ENCODE measurements at regions not wholly inside any gene's neighbourhood (a gene's known extent, or its start where the extent isn't known, plus 50 kb on each side); places are given as distances from the start of the nearest gene placed in this dataset.
A peak's percentile ranks its signal among the peaks of the same experiment; 100 is the strongest.

- no peak for DNase-seq
These were observed 61.7 kb upstream of the PSD2 start for GRCh38 chr5:139733698-139734538.

DNA sequence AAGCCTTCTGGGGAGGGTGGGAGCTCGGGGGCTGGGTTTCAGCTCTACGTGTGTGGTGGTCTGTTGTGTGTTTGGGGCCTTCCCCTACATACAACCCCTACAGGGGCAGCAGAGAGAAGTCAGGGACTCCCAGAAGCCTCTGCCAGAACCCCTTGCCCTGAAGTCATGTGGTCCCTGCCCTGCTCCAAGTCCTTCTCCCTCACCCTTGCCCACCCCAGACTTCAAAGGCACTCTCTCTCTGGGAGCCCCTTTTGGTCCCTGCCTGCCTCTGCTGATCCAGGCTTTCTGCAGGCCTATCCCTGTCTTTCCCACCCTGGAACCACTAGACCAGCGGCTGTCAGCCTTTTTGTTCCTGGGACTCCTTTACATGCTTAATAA lies 61.1 kb upstream of the PSD2 start:
- no peak for DNase-seq

DNA sequence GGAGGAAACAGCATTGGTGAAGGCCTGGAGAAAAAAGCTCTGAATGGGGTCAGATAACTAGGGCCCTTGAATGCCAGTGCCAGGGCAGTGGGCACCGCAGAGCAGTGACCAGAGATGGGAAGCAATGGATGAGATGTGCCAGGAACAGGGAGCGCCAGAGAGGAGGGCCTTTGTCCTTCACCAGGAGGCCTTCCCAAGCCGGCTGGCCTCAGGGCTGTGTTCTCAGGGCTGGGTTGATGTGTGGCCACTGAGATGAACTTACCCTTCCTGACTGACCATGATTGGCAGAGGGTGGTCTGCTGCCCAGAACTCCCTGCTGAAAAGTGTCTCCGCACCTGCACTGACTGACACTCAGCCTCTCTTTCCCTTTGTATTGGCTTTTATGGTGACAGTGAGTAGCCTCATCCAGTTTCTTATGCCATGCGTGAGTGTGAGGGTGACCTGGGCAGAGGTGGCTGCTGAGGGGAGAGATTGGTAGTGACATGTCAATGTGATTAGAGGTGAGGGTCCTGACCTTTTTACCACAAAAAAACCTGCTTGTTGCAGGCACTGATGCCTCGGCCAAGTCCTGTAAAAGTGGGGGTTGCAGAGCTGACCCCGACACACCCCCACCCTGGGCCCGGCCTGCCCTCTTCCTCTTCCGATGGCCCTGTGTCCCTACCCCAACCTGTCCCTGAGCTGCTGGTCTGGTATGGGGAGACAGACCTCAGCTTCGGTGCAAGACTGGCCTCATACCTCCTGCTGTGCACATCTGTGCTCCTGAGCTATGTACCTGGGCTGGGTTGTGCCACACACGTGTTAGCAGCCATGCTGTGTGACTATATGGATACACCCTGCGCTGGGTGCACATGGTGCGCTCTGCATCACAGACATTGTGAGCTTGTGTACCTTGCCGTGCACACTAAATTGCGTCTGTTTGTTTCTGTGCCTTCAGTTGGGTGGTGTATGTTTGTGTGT lies 57.1 kb upstream of the PSD2 start:
- DNase-seq = no peak

GRCh38 chr5:139739150-139739974 lies 56.2 kb upstream of the PSD2 start:
- DNase-seq = no peak

GRCh38 chr5:139740138-139740991 lies 55.2 kb upstream of the PSD2 start:
- DNase-seq = no peak

GRCh38 chr5:139740992-139741672 lies 54.5 kb upstream of the PSD2 start:
- DNase-seq = no peak

- no peak for DNase-seq
These were observed 53.8 kb upstream of the PSD2 start for GRCh38 chr5:139741823-139742172.

GRCh38 chr5:139742173-139742903 lies 53.3 kb upstream of the PSD2 start:
- no peak for DNase-seq

GRCh38 chr5:139743001-139743771 lies 52.4 kb upstream of the PSD2 start:
- no peak for DNase-seq

DNA sequence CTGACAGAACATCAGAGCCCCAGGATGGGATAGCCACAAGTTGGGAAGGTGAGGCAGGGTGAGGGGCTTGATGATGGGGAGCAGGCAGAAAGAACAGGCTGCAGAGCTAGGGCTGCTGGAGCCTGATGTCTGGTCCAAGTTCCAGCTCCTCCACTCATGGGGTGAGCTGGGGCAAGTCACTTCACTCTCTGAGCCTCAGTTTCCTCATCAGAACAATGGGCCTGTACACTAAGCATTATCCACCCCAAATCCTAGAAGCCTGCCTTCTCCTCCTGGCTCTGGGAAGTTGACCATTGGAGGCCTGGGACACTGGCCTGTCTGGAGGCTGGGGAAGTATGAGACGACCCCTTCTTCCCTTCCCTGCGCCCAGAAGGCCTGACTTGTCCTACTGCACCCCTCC lies 51.8 kb upstream of the PSD2 start:
- no peak for DNase-seq

DNA sequence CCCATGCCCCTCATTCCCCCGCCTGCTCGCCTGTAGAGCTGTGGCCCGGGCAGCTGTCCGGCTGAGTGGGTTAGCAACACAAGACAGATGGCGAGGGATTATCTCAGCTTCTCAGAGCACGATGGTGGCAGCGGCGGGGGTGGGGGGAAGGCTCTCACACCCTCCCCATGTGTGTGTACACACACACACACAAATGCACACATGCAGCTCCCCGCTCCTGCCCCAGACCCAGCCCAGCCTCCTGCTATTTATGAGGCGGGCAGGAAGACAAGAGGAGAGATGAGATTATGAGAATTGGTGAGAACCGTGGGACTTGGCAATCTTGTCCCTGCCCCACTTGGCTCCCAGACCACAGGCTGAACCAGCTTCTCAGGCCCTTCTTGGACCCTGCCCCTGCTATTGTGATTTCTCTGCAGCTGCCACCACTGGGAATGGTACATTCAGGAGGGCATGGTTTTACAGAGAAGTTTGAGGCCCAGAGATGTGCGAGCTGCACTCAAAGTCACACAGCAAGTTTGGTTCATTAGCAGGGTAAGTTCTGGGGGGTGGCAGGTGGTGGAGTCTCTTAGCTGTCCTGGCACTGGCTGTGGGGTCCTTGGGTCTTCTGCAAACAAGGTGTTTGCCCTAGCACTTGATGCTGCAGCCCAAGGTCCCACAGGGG lies 51.0 kb upstream of the PSD2 start:
- no peak for DNase-seq

DNA sequence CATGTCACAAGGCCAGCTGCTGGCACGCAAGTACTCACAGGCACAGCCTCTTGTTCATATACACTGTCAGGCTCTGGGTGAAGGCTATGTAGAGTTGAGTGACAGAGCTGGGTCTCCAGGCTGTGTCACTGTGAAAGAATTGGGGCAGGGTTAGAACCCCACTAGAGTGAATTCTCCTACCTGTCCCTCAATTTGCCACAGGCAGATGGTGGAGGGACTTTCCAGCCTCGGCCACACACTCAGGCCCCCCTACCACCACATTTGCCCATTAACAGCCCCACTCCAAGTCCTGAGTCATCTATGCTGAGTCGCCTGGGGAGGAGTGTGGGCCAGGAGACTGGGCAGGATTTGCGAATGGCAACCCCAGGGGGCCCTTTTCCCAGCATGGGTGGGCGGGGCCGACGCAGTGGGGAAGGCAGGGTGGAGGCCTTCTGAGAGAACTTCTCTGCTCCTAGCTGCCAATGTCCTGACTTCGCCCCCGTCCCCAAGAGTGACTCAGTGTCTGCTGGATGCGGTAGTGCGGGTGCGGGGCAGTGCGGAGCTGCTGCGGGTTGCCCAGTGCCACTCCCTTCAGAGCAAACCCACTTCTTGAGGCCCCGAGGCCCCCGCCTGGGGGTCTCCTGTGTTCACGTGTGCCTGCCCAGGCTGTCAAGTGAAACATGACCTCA lies 50.3 kb upstream of the PSD2 start:
- DNase-seq = no peak

DNA sequence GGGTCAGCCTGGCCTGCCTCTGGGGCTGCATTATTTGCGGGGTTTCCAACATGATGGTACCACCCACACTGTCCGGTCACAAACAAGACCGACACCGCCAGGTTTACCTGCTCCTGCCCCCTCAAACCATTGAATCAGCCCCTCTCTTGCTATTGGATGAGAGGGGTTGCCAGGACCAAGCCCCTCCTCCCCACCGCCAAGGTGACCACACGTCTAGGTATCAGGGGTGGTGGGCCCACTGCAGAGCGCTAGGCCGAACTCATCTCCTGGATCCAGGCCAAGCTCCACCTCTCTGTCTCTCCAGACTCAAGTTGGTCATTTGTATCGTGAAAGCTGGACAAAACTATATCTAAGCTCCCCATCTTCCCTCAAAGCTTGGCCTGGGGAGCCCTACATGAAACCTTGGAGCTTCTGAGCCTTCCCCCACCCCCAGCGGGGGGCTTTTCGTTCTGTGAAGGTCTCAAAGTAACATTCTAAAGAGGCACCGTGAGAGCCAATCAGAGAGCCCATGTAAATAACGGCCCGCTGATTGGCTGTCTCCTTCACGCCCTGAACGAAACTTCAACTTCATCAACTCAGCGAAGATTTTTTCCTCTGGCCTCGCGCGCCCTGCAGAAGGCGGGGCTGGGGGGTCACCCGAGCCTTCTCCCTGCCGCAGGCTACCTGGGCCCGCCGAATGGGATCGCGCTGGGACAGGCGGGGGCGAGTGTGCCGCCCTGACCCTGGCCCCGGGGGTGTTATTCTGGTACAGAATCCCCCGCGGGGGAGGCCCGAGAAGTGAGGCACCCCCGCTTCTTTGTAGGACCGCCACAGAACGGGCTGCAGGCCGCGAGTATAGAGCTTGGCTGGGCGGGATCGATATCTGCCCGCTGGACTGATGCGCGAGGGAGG lies 49.6 kb upstream of the PSD2 start:
- DNase-seq = peak in 5 of 6 experiments; percentile 19 to 49 (median 41)
